ENCODE measurements at regions not wholly inside any gene's neighbourhood (a gene's known extent, or its start where the extent isn't known, plus 50 kb on each side); places are given as distances from the start of the nearest gene placed in this dataset.

DNA sequence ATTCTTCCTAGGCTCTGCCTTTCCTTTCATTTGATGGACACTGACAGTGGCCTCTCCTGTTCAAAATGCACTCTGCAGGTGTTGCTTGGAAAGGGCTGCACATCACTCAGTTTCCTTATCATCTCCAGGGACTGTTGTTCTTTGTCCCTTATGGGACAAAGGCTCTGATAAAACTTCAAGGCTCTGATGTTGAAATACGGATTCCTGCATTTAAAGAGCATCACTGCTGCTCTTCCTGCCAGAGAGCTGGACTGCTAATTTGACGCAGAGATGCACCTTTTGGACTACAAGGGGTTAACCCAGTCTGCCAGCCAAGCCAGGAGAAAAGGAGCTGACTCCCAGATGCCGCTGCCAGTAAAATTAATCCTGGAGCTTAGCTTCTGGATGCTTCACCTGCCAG lies 952.1 kb downstream of the DIAPH3 start:
- TF ChIP-seq, protein P1, sequence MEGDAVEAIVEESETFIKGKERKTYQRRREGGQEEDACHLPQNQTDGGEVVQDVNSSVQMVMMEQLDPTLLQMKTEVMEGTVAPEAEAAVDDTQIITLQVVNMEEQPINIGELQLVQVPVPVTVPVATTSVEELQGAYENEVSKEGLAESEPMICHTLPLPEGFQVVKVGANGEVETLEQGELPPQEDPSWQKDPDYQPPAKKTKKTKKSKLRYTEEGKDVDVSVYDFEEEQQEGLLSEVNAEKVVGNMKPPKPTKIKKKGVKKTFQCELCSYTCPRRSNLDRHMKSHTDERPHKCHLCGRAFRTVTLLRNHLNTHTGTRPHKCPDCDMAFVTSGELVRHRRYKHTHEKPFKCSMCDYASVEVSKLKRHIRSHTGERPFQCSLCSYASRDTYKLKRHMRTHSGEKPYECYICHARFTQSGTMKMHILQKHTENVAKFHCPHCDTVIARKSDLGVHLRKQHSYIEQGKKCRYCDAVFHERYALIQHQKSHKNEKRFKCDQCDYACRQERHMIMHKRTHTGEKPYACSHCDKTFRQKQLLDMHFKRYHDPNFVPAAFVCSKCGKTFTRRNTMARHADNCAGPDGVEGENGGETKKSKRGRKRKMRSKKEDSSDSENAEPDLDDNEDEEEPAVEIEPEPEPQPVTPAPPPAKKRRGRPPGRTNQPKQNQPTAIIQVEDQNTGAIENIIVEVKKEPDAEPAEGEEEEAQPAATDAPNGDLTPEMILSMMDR (IDR thresholded peaks at IDR 0.05; ENCODE audit: unreplicated experiment): no peak
- BruUV-seq (replicated peaks): no TSS peak
- POLR2A ChIA-PET: no interaction called here
- CTCF ChIA-PET: no interaction called here
- Mint-ChIP-seq H3K27me3 (ENCODE audit: insufficient read depth, unreplicated experiment) (peaks cover 61% of the 10 kb centered on the region), H3K4me1 (ENCODE audit: insufficient read depth, unreplicated experiment) (no peaks in the 10 kb centered on the region), H3K27ac (ENCODE audit: low read depth, unreplicated experiment) (no peak overlapping the region), H3K4me3 (ENCODE audit: unreplicated experiment) (no peak overlapping the region), H3K36me3 (ENCODE audit: insufficient read depth, unreplicated experiment) (no peaks in the 10 kb centered on the region), H3K9me3 (ENCODE audit: unreplicated experiment) (no peaks in the 10 kb centered on the region)
- intact Hi-C loops (cut with micrococcal nuclease): no loop called here
- no peak for DNase-seq (ENCODE audit: unreplicated experiment)

DNA sequence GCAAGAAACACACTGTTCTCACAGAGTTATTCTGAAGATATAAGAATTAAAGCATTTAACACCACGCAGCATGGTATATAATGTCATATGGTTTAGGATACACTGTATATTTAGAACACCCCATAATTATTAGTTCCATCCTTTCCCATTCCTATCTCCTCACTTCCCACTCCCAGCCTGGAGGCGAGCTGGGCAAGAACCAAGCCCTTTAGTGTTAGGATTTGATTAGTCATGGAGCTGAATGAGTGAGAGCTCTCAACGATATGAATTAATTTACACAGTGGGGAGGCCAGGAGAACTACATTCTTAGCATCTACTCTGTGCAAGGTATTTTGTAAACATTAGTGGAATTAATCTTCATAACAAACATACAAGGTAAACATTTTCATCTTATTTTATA lies 934.3 kb downstream of the DIAPH3 start:
- no peak overlapping the region for H3K27ac Mint-ChIP-seq (ENCODE audit: low read depth, unreplicated experiment)
- H3K4me1 Mint-ChIP-seq (ENCODE audit: insufficient read depth, unreplicated experiment): no peaks in the 10 kb centered on the region
- ChIA-PET POLR2A (no interaction called here), CTCF (no interaction called here)
- DNase-seq (ENCODE audit: unreplicated experiment): no peak
- H3K9me3 Mint-ChIP-seq (ENCODE audit: unreplicated experiment): no peaks in the 10 kb centered on the region
- intact Hi-C loops (cut with micrococcal nuclease): no loop called here
- H3K4me3 Mint-ChIP-seq (ENCODE audit: unreplicated experiment): no peak overlapping the region
- no TSS peak for BruUV-seq (replicated peaks)
- peaks cover 42% of the 10 kb centered on the region for H3K27me3 Mint-ChIP-seq (ENCODE audit: insufficient read depth, unreplicated experiment)
- no peaks in the 10 kb centered on the region for H3K36me3 Mint-ChIP-seq (ENCODE audit: insufficient read depth, unreplicated experiment)
- TF ChIP-seq, protein P1 (IDR thresholded peaks at IDR 0.05; ENCODE audit: unreplicated experiment): no peak

GRCh38 chr13:59229861-59230260 lies 933.9 kb downstream of the DIAPH3 start:
- H3K27ac Mint-ChIP-seq (ENCODE audit: low read depth, unreplicated experiment): no peak overlapping the region
- intact Hi-C loops (cut with micrococcal nuclease): no loop called here
- no peak overlapping the region for H3K4me3 Mint-ChIP-seq (ENCODE audit: unreplicated experiment)
- BruUV-seq (replicated peaks): no TSS peak
- DNase-seq (ENCODE audit: unreplicated experiment): no peak
- ChIA-PET CTCF (no interaction called here), POLR2A (no interaction called here)
- peaks cover 42% of the 10 kb centered on the region for H3K27me3 Mint-ChIP-seq (ENCODE audit: insufficient read depth, unreplicated experiment)
- H3K9me3 Mint-ChIP-seq (ENCODE audit: unreplicated experiment): no peaks in the 10 kb centered on the region
- TF ChIP-seq, protein P1 (IDR thresholded peaks at IDR 0.05; ENCODE audit: unreplicated experiment): no peak
- no peaks in the 10 kb centered on the region for H3K36me3 Mint-ChIP-seq (ENCODE audit: insufficient read depth, unreplicated experiment)
- no peaks in the 10 kb centered on the region for H3K4me1 Mint-ChIP-seq (ENCODE audit: insufficient read depth, unreplicated experiment)

DNA sequence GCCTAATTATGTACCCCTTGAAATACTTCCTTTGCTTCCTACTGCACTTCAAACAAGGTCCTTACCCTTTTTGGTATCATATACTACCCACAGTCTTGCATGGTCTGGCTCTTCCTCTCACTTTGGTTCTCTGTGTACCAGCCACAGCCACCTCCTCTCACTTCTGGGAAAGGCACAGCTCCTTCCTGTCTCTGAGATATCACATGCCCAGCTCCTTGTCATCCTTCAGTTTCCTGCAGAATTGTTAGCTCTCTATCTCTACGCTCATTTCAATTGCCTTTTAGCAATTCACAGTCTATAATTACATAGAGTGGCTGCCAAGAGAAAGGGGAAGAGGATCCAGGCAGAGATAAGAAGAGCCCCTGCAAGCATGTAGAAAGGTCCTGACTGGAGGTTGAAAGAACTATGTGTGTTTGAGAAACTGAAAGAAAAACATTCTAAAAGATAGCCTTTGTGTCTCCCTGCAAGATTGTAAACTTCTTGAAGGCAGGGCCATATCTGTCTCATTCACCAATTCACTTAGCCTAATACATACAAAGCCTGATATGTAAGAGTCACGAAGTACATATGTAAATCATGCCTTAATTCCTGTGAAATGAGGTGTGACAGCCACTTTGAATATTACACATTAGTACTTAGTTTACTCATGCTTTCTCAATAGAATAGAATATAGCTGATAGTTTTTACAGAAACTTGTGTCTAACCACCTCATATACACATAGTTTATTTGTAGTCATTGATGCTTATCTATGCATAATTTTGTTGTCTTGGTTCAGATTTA lies 933.1 kb downstream of the DIAPH3 start:
- TF ChIP-seq, protein P1 (IDR thresholded peaks at IDR 0.05; ENCODE audit: unreplicated experiment): no peak
- Mint-ChIP-seq H3K27me3 (ENCODE audit: insufficient read depth, unreplicated experiment) (peaks cover 42% of the 10 kb centered on the region), H3K36me3 (ENCODE audit: insufficient read depth, unreplicated experiment) (no peaks in the 10 kb centered on the region), H3K27ac (ENCODE audit: low read depth, unreplicated experiment) (no peak overlapping the region), H3K9me3 (ENCODE audit: unreplicated experiment) (no peaks in the 10 kb centered on the region), H3K4me3 (ENCODE audit: unreplicated experiment) (no peak overlapping the region), H3K4me1 (ENCODE audit: insufficient read depth, unreplicated experiment) (no peaks in the 10 kb centered on the region)
- CTCF ChIA-PET: interaction anchor here (0.6 kb wide), 2 partner anchors 9 to 422 kb away, joined by 3 read pairs; no protein-coding TSS in a partner anchor
- intact Hi-C loops (cut with micrococcal nuclease): no loop called here
- no TSS peak for BruUV-seq (replicated peaks)
- DNase-seq (ENCODE audit: unreplicated experiment): no peak
- POLR2A ChIA-PET: no interaction called here
